ENCODE measurements at regions not wholly inside any gene's neighbourhood (a gene's known extent, or its start where the extent isn't known, plus 50 kb on each side); places are given as distances from the start of the nearest gene placed in this dataset.

DNA sequence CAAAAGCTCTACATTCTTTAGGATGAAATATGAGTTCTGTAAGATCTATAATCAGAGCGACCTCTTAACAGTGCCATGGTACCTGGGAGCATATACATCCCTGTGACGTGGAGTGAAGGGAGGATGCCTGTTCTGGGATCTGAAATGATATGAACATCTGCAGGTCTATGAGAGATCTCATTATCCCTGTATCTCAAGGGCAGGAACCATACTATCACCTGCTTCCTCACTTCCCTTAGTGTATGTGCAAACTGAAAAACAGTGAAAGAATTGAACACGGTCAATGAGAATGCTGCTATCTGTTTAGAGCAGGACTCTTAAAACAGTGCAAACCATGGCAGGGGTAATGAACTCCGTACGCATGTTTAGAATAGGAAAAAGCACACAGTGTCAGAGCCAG is 364.0 kb downstream of the LPIN1 start:
- Histone ChIP-seq H3K9me3 (no peaks in the 10 kb centered on the region), H3K4me3 (no peak overlapping the region), H3K36me3 (ENCODE audit: low read depth) (no peaks in the 10 kb centered on the region), H3K4me1 (ENCODE audit: low read depth) (no peaks in the 10 kb centered on the region)
- TF ChIP-seq, protein P1, sequence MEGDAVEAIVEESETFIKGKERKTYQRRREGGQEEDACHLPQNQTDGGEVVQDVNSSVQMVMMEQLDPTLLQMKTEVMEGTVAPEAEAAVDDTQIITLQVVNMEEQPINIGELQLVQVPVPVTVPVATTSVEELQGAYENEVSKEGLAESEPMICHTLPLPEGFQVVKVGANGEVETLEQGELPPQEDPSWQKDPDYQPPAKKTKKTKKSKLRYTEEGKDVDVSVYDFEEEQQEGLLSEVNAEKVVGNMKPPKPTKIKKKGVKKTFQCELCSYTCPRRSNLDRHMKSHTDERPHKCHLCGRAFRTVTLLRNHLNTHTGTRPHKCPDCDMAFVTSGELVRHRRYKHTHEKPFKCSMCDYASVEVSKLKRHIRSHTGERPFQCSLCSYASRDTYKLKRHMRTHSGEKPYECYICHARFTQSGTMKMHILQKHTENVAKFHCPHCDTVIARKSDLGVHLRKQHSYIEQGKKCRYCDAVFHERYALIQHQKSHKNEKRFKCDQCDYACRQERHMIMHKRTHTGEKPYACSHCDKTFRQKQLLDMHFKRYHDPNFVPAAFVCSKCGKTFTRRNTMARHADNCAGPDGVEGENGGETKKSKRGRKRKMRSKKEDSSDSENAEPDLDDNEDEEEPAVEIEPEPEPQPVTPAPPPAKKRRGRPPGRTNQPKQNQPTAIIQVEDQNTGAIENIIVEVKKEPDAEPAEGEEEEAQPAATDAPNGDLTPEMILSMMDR (IDR thresholded peaks at IDR 0.05) = no peak
- ATAC-seq = no peak
- intact Hi-C loops (cut with DNase I, micrococcal nuclease) = no loop called here
- DNase-seq = no peak

DNA sequence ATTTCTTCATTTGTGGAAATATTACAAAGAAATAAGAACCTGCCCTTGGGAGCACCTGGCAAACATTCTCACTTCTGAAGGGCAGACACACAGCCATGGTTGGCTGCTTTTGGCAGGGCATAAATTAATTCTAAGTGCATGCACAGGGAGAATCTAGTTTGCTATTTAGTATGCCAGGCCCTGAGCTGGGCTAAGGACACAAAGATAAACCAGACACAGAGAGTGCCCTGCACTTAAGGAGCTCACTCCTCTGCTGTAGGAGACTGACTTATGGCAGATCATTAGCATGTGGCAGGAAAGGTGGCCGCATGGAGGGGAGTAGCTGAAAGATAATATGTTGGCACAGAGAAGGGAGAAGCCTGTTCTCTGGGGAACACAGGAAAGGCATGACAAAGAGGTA is 367.0 kb downstream of the LPIN1 start:
- intact Hi-C loops (cut with DNase I, micrococcal nuclease) = no loop called here
- DNase-seq = no peak
- Histone ChIP-seq H3K9me3 (no peaks in the 10 kb centered on the region), H3K36me3 (ENCODE audit: low read depth) (no peaks in the 10 kb centered on the region), H3K4me1 (ENCODE audit: low read depth) (no peaks in the 10 kb centered on the region), H3K4me3 (no peak overlapping the region)
- TF ChIP-seq, protein P1 (IDR thresholded peaks at IDR 0.05) = no peak
- no peak for ATAC-seq

DNA sequence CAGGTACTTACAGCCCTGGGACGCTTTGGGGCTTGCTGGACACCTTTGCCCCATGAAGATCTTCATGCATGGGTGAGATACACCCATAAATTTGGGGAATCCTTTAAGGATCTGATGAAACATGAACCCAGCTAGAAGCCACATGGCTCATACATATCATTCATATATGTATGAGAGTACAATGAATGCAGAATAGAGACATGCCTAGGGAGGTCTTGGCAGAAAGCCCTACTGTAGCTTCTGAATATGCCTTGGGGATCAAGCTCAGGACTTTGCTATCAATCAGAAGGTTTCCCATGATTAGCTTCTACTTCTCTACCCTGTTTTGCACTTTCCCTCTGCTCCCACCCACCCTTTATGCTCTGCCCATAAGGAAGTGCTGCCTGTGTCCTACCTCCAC is 368.4 kb downstream of the LPIN1 start:
- ATAC-seq (no peak), DNase-seq (no peak)
- Histone ChIP-seq H3K36me3 (ENCODE audit: low read depth) (no peaks in the 10 kb centered on the region), H3K4me3 (no peak overlapping the region), H3K9me3 (no peaks in the 10 kb centered on the region), H3K4me1 (ENCODE audit: low read depth) (no peaks in the 10 kb centered on the region)
- intact Hi-C loops (cut with DNase I, micrococcal nuclease) = no loop called here
- TF ChIP-seq, protein P1 (IDR thresholded peaks at IDR 0.05) = no peak

DNA sequence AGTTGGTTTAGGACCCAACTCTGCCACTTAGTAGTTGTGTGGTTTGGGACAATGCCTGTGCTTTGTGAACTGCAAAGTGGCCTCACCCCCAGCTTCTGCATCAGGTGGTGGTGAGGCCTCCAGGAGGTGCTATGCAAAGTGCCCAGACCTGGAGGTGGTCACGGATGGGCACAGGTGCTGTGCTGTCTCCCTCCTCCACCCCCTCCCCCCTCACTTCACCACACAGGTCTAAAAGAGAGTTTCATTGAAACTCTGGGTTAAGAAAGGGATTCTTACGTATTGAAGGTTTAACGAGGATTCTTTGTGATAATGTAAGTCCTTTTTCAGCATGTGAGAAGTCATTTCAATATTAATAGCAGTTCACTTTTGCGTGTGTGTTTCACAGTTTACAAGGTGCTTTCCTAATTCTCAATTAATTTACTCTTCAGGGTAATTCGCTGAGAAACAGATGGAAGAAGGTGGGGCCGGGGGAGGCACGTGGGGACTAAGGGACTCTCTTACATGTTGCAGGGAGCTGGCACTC is 369.9 kb downstream of the LPIN1 start:
- ATAC-seq = peak; percentile 57
- Histone ChIP-seq H3K36me3 (ENCODE audit: low read depth) (no peaks in the 10 kb centered on the region), H3K9me3 (no peaks in the 10 kb centered on the region), H3K4me1 (ENCODE audit: low read depth) (no peaks in the 10 kb centered on the region), H3K4me3 (no peak overlapping the region)
- intact Hi-C loops (cut with DNase I, micrococcal nuclease) = no loop called here
- no peak for DNase-seq
- TF ChIP-seq, protein P1 (IDR thresholded peaks at IDR 0.05) = no peak

DNA sequence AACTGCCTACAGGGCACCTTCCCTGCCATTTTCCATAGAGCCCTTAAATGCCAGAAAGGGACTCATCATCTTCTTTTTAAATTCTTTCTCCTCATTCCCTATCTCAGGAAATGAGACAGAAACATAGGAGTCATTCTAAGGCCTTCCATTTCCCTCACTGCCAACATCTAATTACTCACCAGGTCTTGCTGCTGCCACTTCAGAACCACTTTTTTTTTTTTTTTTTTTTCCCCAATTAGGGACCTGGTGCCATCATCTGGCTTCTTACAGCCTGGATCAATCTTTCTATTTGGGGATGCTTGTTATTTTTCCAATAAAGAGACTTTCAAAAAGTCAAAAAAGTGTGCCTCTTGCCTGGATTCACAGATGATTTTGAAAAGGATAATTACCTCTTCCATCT is 373.4 kb downstream of the LPIN1 start:
- intact Hi-C loops (cut with DNase I, micrococcal nuclease) = no loop called here
- no peak overlapping the region for H3K4me3 ChIP-seq
- no peaks in the 10 kb centered on the region for H3K36me3 ChIP-seq (ENCODE audit: low read depth)
- DNase-seq (no peak), ATAC-seq (no peak)
- H3K9me3 ChIP-seq = no peaks in the 10 kb centered on the region
- TF ChIP-seq, protein P1 (IDR thresholded peaks at IDR 0.05) = no peak
- no peaks in the 10 kb centered on the region for H3K4me1 ChIP-seq (ENCODE audit: low read depth)

All from mucosa of descending colon (tissue), 3 donors.